Endodermal cell (in vitro differentiated cells): ENCODE measurements at regions not wholly inside any gene's neighbourhood (a gene's known extent, or its start where the extent isn't known, plus 50 kb on each side); places are given as distances from the start of the nearest gene placed in this dataset.

Experiments
- DNase-seq: peaks from one replicate; pipeline ENCODE4 v3.0.0-alpha.2; 2017
- H3K27ac ChIP-seq: 2 replicates; pipeline ENCODE4 v1.5.1; 2013; ENCODE audit warnings: mild to moderate bottlenecking, low read depth, low read length, moderate library complexity
- H3K27me3 ChIP-seq: 2 replicates; pipeline ENCODE4 v1.6.1; 2013; ENCODE audit warnings: mild to moderate bottlenecking, low read length, moderate library complexity; ENCODE audit not compliant: insufficient read depth, control insufficient read depth, poor library complexity, severe bottlenecking
- H3K36me3 ChIP-seq: 2 replicates; pipeline ENCODE4 v1.7.0; 2013; ENCODE audit warnings: mild to moderate bottlenecking, low read length, moderate library complexity; ENCODE audit not compliant: control insufficient read depth, insufficient read depth
- H3K4me1 ChIP-seq: one replicate; pipeline ENCODE4 v1.7.0; 2013; ENCODE audit warnings: low read length; ENCODE audit not compliant: control insufficient read depth, insufficient read depth
- H3K4me3 ChIP-seq: 2 replicates; pipeline ENCODE4 v1.5.1; 2013; ENCODE audit warnings: mild to moderate bottlenecking, low read length, moderate library complexity
- H3K9ac ChIP-seq: 2 replicates; pipeline ENCODE4 v1.6.1; 2013; ENCODE audit warnings: mild to moderate bottlenecking, low read length, moderate library complexity; ENCODE audit not compliant: poor library complexity, severe bottlenecking; ENCODE audit errors: extremely low read depth
- H3K9me3 ChIP-seq: 2 replicates; pipeline ENCODE4 v1.6.1; 2013; ENCODE audit warnings: mild to moderate bottlenecking, low read length, moderate library complexity; ENCODE audit not compliant: control insufficient read depth
- H3K27ac Mint-ChIP-seq: 2 replicates; pipeline ENCODE4 v1.8.0; 2020; ENCODE audit warnings: mixed read lengths
- H3K27me3 Mint-ChIP-seq: 2 replicates; pipeline ENCODE4 v1.8.0; 2021; ENCODE audit warnings: mild to moderate bottlenecking, mixed read lengths; ENCODE audit not compliant: insufficient read depth
- H3K36me3 Mint-ChIP-seq: 2 replicates; pipeline ENCODE4 v1.8.0; 2020; ENCODE audit warnings: low read depth, mixed read lengths
- H3K4me1 Mint-ChIP-seq: 2 replicates; pipeline ENCODE4 v1.8.0; 2020; ENCODE audit warnings: mixed read lengths
- H3K4me3 Mint-ChIP-seq: 2 replicates; pipeline ENCODE4 v1.8.0; 2020; ENCODE audit warnings: mild to moderate bottlenecking, moderate library complexity, mixed read lengths
- H3K9me3 Mint-ChIP-seq: 2 replicates; pipeline ENCODE4 v1.8.0; 2020; ENCODE audit warnings: mild to moderate bottlenecking, mixed read lengths
- WGBS, 2 experiments: methylation state at CpG; one replicate each; pipeline versions ENCODE4 v1.1.5 to v1.1.7; 2013; ENCODE audit warnings: missing lambda C conversion rate in 2 of 2, mixed read lengths in 1 of 2; ENCODE audit not compliant: insufficient coverage in 1 of 2, insufficient read length in 1 of 2; 5-methylcytosine and 5-hydroxymethylcytosine counted together
- TF ChIP-seq, protein P1 (sequence below): fragments of 200-600 bp; sonication (generic); conservative IDR thresholded peaks from 2 replicates; pipeline ENCODE4 v1.5.0; 2021; ENCODE audit warnings: antibody characterized with exemption, mild to moderate bottlenecking

DNA sequence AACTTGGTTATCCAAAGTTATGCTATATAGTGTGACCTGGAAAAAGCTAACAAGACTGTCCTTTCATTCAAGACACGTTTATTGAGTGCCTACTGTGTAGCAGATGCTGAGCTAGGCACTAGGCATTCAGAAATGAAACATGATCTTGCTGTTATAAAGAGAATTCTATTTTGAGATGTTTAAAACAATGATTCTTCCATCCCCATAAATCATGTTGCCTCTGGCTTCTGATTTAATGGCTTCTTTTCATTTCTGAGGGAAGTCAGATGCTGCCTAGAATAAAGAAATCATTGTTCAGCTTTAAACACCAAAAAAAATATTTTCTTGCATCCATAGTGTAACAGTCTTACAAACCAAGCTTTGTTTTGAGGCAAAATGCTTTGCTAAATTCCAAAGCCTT, 620.9 kb upstream of the UBE2E2 start:
- Mint-ChIP-seq H3K27me3 (no peaks in the 10 kb centered on the region), H3K27ac (no peak overlapping the region), H3K4me1 (peaks cover 29% of the 10 kb centered on the region), H3K9me3 (no peaks in the 10 kb centered on the region), H3K4me3 (no peak overlapping the region), H3K36me3 (no peaks in the 10 kb centered on the region)
- H3K27ac ChIP-seq, result no peak overlapping the region
- no peak overlapping the region for H3K9ac ChIP-seq
- 100% methylated on average over 1 of the region's 1 CpG for WGBS, 2 experiments
- H3K4me1 ChIP-seq, result peaks cover 2% of the 10 kb centered on the region
- no peak for DNase-seq
- H3K27me3 ChIP-seq, result no peaks in the 10 kb centered on the region
- H3K9me3 ChIP-seq, result no peaks in the 10 kb centered on the region
- H3K4me3 ChIP-seq, result no peak overlapping the region
- no peaks in the 10 kb centered on the region for H3K36me3 ChIP-seq
- TF ChIP-seq, protein P1, sequence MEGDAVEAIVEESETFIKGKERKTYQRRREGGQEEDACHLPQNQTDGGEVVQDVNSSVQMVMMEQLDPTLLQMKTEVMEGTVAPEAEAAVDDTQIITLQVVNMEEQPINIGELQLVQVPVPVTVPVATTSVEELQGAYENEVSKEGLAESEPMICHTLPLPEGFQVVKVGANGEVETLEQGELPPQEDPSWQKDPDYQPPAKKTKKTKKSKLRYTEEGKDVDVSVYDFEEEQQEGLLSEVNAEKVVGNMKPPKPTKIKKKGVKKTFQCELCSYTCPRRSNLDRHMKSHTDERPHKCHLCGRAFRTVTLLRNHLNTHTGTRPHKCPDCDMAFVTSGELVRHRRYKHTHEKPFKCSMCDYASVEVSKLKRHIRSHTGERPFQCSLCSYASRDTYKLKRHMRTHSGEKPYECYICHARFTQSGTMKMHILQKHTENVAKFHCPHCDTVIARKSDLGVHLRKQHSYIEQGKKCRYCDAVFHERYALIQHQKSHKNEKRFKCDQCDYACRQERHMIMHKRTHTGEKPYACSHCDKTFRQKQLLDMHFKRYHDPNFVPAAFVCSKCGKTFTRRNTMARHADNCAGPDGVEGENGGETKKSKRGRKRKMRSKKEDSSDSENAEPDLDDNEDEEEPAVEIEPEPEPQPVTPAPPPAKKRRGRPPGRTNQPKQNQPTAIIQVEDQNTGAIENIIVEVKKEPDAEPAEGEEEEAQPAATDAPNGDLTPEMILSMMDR, result no peak

DNA sequence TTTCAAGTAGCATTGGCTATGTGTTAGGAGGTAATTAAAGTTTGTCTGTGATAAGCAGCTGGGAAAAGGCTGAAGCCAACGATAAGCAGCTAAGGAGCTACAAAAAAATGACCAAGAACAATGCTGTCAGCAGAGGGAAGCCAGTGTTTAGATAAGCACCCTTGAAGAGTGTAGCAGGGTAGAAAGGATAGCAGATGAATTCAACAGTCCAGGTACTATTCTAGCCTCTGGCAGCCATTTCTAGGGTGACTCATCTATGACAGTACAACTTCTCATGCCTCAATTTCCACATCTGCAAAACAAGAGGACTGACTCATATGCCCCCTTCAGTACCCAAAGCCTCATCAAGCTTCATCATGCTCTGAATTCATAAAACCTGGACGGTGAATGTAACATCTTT, 617.6 kb upstream of the UBE2E2 start:
- no peaks in the 10 kb centered on the region for H3K36me3 Mint-ChIP-seq
- no peak overlapping the region for H3K4me3 Mint-ChIP-seq
- H3K27ac Mint-ChIP-seq, result no peak overlapping the region
- H3K36me3 ChIP-seq, result no peaks in the 10 kb centered on the region
- no peaks in the 10 kb centered on the region for H3K9me3 Mint-ChIP-seq
- H3K4me1 ChIP-seq, result peaks cover 2% of the 10 kb centered on the region
- no peak overlapping the region for H3K27ac ChIP-seq
- H3K27me3 ChIP-seq, result peaks cover 11% of the 10 kb centered on the region
- WGBS, 2 experiments, result 59% methylated on average over 2 of the region's 2 CpGs; no CpG with 5 or more reads in 1 of the 2 experiments
- no peak overlapping the region for H3K9ac ChIP-seq
- H3K4me3 ChIP-seq, result no peak overlapping the region
- H3K9me3 ChIP-seq, result no peaks in the 10 kb centered on the region
- no peak for DNase-seq
- TF ChIP-seq, protein P1, result no peak
- H3K27me3 Mint-ChIP-seq, result peaks cover 14% of the 10 kb centered on the region
- peaks cover 33% of the 10 kb centered on the region for H3K4me1 Mint-ChIP-seq

DNA sequence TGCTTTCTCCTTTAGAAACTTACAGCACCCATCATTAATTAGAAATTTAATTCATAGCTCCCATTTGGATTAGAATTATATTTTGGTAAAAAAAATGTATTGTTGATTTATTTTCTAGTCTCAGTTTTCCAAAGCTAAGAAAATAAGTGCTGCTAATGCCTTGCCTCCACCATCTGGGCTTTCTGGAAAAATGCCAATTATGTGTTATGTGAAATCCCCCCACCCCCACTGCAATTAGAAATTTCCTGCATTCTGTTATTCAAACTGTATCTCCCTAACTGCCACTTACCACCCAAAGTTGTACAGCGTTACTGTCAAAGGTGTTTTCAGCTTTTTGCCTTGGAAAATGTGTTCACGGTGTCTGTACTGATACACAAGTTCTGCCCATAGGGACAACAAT, 617.2 kb upstream of the UBE2E2 start:
- TF ChIP-seq, protein P1, result no peak
- Mint-ChIP-seq H3K9me3 (no peaks in the 10 kb centered on the region), H3K4me3 (no peak overlapping the region), H3K4me1 (peaks cover 30% of the 10 kb centered on the region), H3K27me3 (peaks cover 14% of the 10 kb centered on the region), H3K36me3 (no peaks in the 10 kb centered on the region), H3K27ac (no peak overlapping the region)
- H3K4me1 ChIP-seq, result peaks cover 2% of the 10 kb centered on the region
- 91% methylated on average over 2 of the region's 2 CpGs; no CpG with 5 or more reads in 1 of the 2 experiments for WGBS, 2 experiments
- no peaks in the 10 kb centered on the region for H3K9me3 ChIP-seq
- H3K27me3 ChIP-seq, result peaks cover 13% of the 10 kb centered on the region
- no peak overlapping the region for H3K4me3 ChIP-seq
- H3K27ac ChIP-seq, result no peak overlapping the region
- no peaks in the 10 kb centered on the region for H3K36me3 ChIP-seq
- DNase-seq, result no peak
- no peak overlapping the region for H3K9ac ChIP-seq
